Breast epithelium (tissue), 4 donors: ENCODE measurements at regions not wholly inside any gene's neighbourhood (a gene's known extent, or its start where the extent isn't known, plus 50 kb on each side); places are given as distances from the start of the nearest gene placed in this dataset.

ENCODE experiments used
- DNase-seq, 2 donors: peaks; one replicate each; pipeline ENCODE4 v3.0.0-alpha.2; 2019; ENCODE audit warnings: low spot score in 2 of 2
- H3K27ac ChIP-seq, 2 donors: fragments of 200-600 bp; sonication (generic) in 1 of 2; one replicate each; pipeline ENCODE4 v1.5.1; 2016 to 2019; ENCODE audit warnings: mild to moderate bottlenecking in 1 of 2
- H3K27me3 ChIP-seq, 2 donors: fragments of 200-600 bp; sonication (generic) in 1 of 2; one replicate each; pipeline versions ENCODE4 v1.5.1 to v1.6.0; 2017 to 2019; ENCODE audit warnings: control low read depth in 1 of 2, mild to moderate bottlenecking in 1 of 2
- H3K36me3 ChIP-seq: fragments of 200-600 bp; one replicate; pipeline ENCODE4 v1.5.1; 2019
- H3K4me1 ChIP-seq, 2 donors: fragments of 200-600 bp; sonication (generic); one replicate each; pipeline ENCODE4 v1.5.1; 2016 to 2019; ENCODE audit warnings: control low read depth in 1 of 2
- H3K4me3 ChIP-seq, 3 donors: fragments of 200-600 bp; sonication (generic); 1 replicate in 2 of 3; 2 replicates in 1 of 3; pipeline ENCODE4 v1.5.1; 2016 to 2019; ENCODE audit warnings: mild to moderate bottlenecking in 3 of 3, moderate library complexity in 2 of 3
- H3K9me3 ChIP-seq, 2 donors: fragments of 200-600 bp; sonication (generic) in 1 of 2; one replicate each; pipeline ENCODE4 v1.5.1; 2016 to 2019; ENCODE audit warnings: control low read depth in 1 of 2
- POLR2A ChIP-seq: fragments of 450-650 bp; IDR thresholded peaks from one replicate; pipeline ENCODE4 v1.6.1; 2016; ENCODE audit warnings: antibody characterized with exemption, mild to moderate bottlenecking, moderate library complexity
- POLR2AphosphoS5 ChIP-seq, 3 donors: sonication (generic); formaldehyde crosslinking; IDR thresholded peaks; one replicate each; pipeline ENCODE4 v1.6.1; 2017; ENCODE audit warnings: antibody characterized with exemption in 3 of 3
- intact Hi-C: fragments of 100-400 bp; cut with DNase I; formaldehyde crosslinking; loops from one replicate; pipeline ENCODE4 v1.15.1; 2023; ENCODE audit warnings: low total_unique reads
- TF ChIP-seq, protein P1 (sequence below), 3 donors: fragments of 450-650 bp; IDR thresholded peaks; one replicate each; pipeline ENCODE4 v1.5.1; 2016 to 2017; ENCODE audit warnings: antibody characterized with exemption in 3 of 3, mild to moderate bottlenecking in 3 of 3, moderate library complexity in 3 of 3

DNA sequence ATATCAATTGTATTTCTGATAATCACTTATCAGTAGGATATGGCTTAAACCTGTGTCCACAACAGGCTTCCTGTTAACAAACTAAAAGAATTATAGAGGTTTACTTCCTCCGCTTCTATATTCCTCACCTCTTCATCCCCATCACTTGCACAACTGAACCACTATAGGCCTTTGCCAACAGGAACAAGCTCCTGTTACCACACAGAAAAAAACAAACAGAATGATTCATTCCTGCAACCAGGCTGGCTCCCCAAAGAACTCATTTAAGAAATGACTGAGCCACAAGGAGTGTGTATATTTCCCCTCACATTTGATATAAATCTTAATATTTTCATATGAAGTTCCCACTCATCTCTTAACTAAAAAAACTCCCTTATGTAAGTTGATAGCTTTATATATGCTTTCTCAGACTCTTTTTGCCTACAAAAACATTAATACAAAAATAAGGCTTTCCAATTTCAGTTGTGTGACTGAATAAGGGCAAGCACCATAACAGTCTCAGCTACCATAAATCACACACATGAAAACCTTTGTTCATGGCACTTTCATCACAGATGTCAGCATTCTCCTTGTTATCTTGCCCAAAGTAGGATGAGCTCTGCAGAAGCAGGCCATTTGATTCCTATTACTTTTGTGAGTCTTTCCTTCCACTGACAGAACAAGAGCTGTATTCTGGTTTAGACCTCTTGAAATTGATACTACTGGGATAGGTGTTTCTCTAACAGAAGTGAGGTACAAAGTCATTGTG, 366.8 kb downstream of the SLITRK1 start:
- H3K27ac ChIP-seq, result peak overlapping the region in 1 of 2 donors; percentile 20
- no peaks in the 10 kb centered on the region for H3K36me3 ChIP-seq
- no peak overlapping the region for H3K4me3 ChIP-seq
- no peaks in the 10 kb centered on the region for H3K27me3 ChIP-seq
- no peaks in the 10 kb centered on the region for H3K4me1 ChIP-seq
- H3K9me3 ChIP-seq, result no peaks in the 10 kb centered on the region
- intact Hi-C loops, result no loop called here
- DNase-seq, result no peak
- TF ChIP-seq POLR2A, result no peak
- no peak for TF ChIP-seq POLR2AphosphoS5 (IDR thresholded peaks at IDR 0.05)
- TF ChIP-seq, protein P1, sequence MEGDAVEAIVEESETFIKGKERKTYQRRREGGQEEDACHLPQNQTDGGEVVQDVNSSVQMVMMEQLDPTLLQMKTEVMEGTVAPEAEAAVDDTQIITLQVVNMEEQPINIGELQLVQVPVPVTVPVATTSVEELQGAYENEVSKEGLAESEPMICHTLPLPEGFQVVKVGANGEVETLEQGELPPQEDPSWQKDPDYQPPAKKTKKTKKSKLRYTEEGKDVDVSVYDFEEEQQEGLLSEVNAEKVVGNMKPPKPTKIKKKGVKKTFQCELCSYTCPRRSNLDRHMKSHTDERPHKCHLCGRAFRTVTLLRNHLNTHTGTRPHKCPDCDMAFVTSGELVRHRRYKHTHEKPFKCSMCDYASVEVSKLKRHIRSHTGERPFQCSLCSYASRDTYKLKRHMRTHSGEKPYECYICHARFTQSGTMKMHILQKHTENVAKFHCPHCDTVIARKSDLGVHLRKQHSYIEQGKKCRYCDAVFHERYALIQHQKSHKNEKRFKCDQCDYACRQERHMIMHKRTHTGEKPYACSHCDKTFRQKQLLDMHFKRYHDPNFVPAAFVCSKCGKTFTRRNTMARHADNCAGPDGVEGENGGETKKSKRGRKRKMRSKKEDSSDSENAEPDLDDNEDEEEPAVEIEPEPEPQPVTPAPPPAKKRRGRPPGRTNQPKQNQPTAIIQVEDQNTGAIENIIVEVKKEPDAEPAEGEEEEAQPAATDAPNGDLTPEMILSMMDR (IDR thresholded peaks at IDR 0.05), result no peak

DNA sequence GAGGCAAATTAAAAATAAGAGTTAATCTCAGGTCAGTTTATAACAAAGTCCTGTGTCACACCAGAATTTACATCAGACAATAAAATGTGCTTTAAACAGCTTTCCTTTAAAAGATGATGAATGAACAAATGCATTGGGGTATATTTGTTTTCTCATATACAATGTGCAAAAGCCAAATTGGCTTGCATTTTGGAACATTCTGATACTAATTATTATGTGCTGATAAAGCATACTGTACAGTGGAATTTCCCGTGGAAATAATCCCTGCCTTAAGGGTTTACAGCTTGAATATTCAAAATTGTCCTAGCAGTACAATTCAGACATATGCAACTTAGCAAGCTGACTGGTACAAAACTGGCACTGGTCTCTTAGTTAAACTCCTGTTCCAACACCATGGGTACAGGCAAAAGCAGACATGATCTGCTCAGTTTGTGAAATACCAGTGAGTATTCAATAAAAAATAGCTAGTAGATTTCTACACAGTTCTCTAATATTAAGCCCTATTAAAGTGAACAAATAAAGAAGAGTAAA, 373.4 kb downstream of the SLITRK1 start:
- no peak overlapping the region for H3K27ac ChIP-seq
- no peak for TF ChIP-seq POLR2AphosphoS5 (IDR thresholded peaks at IDR 0.05)
- TF ChIP-seq, protein P1 (IDR thresholded peaks at IDR 0.05), result no peak
- no peak for TF ChIP-seq POLR2A
- H3K36me3 ChIP-seq, result no peaks in the 10 kb centered on the region
- no peak for DNase-seq
- no peaks in the 10 kb centered on the region for H3K27me3 ChIP-seq
- no peaks in the 10 kb centered on the region for H3K4me1 ChIP-seq
- no peaks in the 10 kb centered on the region for H3K9me3 ChIP-seq
- intact Hi-C loops, result no loop called here
- H3K4me3 ChIP-seq, result no peak overlapping the region

- Histone ChIP-seq H3K9me3 (no peaks in the 10 kb centered on the region), H3K27me3 (no peaks in the 10 kb centered on the region), H3K27ac (no peak overlapping the region), H3K4me3 (no peak overlapping the region), H3K36me3 (no peaks in the 10 kb centered on the region), H3K4me1 (no peaks in the 10 kb centered on the region)
- DNase-seq, result no peak
- intact Hi-C loops, result no loop called here
- TF ChIP-seq, protein P1 (IDR thresholded peaks at IDR 0.05), result no peak
- no peak for TF ChIP-seq POLR2A
- TF ChIP-seq POLR2AphosphoS5 (IDR thresholded peaks at IDR 0.05), result no peak
Observed at GRCh38 chr13:83503424-83503823, 378.9 kb downstream of the SLITRK1 start.

- TF ChIP-seq POLR2A (no peak), POLR2AphosphoS5 (IDR thresholded peaks at IDR 0.05) (no peak)
- DNase-seq, result no peak
- no peak overlapping the region for H3K27ac ChIP-seq
- H3K9me3 ChIP-seq, result no peaks in the 10 kb centered on the region
- intact Hi-C loops, result no loop called here
- H3K36me3 ChIP-seq, result no peaks in the 10 kb centered on the region
- no peak overlapping the region for H3K4me3 ChIP-seq
- no peaks in the 10 kb centered on the region for H3K27me3 ChIP-seq
- no peaks in the 10 kb centered on the region for H3K4me1 ChIP-seq
Observed at GRCh38 chr13:83499286-83499685, 383.0 kb downstream of the SLITRK1 start.

DNA sequence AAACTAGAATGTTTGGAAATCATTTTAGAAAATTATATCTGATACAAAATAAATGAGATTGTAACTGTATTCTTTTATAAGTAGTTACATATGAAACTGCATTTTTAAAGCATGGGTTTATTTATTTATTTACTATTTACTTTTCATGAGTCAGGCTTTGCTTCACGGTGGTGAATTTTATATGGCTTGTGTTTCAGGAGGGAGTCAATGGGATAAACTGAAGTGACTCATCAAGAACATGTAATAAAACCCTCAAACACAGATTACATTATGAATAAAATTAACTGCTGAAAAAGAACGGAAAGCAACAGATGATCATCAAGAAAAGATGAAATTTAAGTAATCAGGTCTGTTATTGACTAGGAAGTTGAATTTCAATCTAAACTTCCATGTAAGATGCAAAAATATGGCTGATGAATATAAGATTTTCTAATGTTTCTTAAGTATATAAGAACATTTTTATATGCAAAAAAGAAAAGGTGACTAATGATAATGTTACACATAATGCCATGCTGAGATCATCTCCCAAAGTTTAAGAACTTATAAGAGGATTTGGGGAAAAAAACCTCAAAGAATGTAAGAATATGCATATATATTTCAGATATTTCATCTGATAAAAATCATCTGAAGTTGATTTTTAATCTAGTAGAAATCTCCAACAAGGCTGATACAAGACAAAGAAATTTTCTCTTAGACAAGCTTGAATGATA, 383.6 kb downstream of the SLITRK1 start:
- Histone ChIP-seq H3K27ac (no peak overlapping the region), H3K36me3 (no peaks in the 10 kb centered on the region), H3K9me3 (no peaks in the 10 kb centered on the region), H3K4me1 (no peaks in the 10 kb centered on the region), H3K27me3 (no peaks in the 10 kb centered on the region), H3K4me3 (no peak overlapping the region)
- no peak for TF ChIP-seq POLR2A
- TF ChIP-seq, protein P1 (IDR thresholded peaks at IDR 0.05), result no peak
- TF ChIP-seq POLR2AphosphoS5 (IDR thresholded peaks at IDR 0.05), result no peak
- no peak for DNase-seq
- intact Hi-C loops, result no loop called here
